Lung microvascular endothelial cell (primary cell): ENCODE measurements at regions not wholly inside any gene's neighbourhood (a gene's known extent, or its start where the extent isn't known, plus 50 kb on each side); places are given as distances from the start of the nearest gene placed in this dataset.
"Not testable (repeated sequence)": the region's sequence is repeated elsewhere in the genome, so short reads cannot be mapped to it uniquely, and the experiment has no call there.

ENCODE experiments used
- DNase-seq, 2 donors: peaks; one replicate each; pipeline versions ENCODE4 v3.0.0 to v3.0.0-alpha.2; 2010; ENCODE audit warnings: low read depth in 2 of 2

DNA sequence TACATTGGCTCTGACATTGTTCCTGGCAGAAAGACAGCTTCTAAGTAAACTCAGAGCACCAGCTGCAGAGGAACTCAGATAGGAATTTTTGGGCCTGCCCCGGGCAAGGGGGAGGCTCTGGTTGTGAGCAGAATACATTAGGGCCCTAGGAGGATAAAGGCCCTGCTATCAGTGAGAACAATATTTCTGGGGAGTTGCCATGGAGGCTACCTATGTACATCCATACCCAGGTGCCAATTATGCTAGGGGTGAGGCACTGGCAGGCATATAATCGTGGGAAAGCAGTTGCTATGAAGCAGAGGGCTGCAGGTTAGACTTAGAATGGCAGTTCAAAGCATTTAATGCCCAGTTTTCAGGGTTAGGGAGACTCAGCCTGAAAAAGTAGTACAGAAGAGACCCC lies 273.5 kb upstream of the EDA2R start:
- DNase-seq: no peak

DNA sequence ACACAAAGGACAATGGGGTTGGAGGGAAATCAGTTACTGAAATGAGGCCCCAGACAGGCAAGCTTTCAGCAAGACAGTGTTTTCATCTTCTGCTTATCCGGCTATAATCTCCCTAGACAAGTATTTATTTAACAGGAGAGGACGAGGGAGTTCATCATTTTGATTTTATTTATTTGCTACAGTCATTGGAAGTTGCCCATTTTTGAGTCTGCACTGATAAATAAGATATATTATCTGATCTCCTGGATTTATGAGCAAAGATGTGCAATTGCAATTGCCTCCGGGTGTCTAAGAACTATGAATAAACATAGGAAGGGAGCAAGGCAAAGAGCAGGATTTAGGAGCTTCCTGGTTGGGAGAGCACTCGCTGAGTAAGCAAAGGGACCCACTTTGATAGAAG lies 263.2 kb upstream of the EDA2R start:
- no peak for DNase-seq

DNA sequence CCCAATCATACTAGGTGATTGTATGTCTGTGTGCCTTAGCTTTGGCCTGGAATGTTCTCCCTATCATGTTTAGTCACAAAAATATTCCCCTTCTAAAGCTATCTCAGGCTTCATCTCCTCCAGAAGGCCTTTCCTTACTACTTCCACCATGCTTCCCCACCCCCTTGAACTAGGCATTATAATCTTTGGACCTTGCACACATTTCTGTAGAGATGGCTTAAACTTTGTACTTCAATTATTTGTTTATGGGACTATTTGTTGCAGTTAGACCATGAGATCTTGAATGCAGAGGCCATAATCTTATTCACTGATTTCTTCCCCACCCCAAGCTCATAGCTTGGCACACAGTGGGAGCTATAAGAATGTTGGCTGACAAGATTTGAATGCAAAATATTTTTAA lies 262.0 kb upstream of the EDA2R start:
- DNase-seq: no peak

GRCh38 chrX:66892004-66892403 lies 253.1 kb upstream of the EDA2R start:
- DNase-seq: no peak

DNA sequence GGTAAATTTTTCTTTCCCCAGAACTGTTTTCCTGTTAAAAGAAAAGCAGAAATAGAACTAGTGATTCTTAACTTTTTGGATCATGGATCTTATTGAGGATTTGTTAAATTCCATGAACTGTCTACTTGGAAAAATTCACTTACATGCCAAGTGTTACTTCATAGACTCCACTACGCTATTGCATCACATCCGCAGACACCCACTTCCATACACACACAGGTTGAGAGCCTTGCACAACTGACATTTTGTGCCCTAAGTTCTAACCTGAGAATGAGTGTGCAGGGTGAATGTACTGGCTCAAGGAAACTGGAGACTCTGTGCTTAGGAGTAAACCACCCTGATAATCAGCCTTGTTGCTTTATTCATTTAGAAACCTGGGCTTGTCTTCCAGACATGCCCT lies 250.5 kb upstream of the EDA2R start:
- no peak for DNase-seq

GRCh38 chrX:66882101-66882500 lies 243.2 kb upstream of the EDA2R start:
- DNase-seq: no peak

- no peak for DNase-seq
Observed at GRCh38 chrX:66876776-66877175, 237.9 kb upstream of the EDA2R start.

GRCh38 chrX:66872771-66873170 lies 233.9 kb upstream of the EDA2R start:
- no peak for DNase-seq

GRCh38 chrX:66863721-66864120 lies 224.8 kb upstream of the EDA2R start:
- no peak for DNase-seq

GRCh38 chrX:66833426-66833825 lies 194.5 kb upstream of the EDA2R start:
- DNase-seq: no peak

DNA sequence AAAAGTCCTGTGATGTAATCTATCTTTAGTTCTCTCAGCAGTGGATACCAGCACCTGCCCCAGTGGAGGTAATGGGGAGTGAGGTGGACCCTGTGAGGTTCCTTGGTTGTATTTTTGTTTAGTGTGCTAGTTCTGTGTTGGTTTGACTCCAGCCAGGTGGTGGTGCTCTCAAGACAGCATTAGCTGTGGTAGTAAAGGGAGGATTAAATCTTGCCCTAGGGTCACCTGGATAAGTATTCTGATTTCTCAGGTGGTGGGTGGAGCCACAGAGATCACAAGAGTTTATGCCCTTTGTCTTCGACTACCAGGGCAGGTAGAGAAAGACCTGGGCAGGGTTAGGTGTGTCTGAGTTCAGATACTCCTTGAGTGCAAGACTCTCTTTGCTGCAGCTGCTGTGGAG lies 176.3 kb upstream of the EDA2R start:
- DNase-seq: no peak

- not testable (repeated sequence) for DNase-seq
Observed at GRCh38 chrX:66794514-66794913, 155.6 kb upstream of the EDA2R start.

DNA sequence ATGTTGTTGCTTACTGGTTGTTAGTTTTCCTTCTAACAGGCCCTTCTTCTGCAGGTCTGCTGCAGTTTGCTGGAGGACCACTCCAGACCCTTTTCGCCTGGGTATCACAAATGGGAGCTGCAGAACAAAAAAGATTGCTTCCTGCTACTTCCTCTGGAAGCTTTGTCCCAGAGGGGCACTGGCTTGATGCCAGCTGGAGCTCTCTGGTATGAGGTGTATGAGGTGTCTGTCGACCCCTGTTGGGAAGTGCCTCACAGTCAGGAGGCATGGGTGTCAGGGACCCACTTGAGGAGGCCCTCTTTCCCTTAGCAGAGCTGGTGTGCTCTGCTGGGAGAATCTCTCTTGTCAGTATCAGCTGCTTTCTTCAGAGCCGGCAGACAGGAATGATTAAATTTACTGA lies 127.4 kb upstream of the EDA2R start:
- DNase-seq: no peak

DNA sequence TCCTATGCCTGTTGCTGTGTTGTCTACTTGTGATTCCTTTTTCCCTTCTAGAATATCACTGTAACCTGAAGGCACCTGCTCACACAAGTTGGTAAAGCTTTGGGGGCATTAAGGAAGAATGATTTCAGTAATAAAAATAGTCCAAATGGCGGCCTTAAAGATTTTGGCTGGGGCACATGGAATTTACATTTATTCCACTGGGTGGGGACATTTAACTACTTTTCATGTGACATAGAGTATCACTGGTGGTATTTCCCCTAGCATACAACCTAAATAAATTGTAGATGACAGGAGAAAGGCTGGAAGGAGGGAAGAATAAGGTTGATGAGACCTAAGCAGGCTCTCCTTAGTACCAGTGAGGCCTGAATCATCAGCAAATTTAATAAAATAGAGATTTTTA lies 121.8 kb upstream of the EDA2R start:
- peak in 1 of 2 donors; percentile 1 for DNase-seq

GRCh38 chrX:66756717-66757116 lies 117.8 kb upstream of the EDA2R start:
- peak in 1 of 2 donors; percentile 0 for DNase-seq

DNA sequence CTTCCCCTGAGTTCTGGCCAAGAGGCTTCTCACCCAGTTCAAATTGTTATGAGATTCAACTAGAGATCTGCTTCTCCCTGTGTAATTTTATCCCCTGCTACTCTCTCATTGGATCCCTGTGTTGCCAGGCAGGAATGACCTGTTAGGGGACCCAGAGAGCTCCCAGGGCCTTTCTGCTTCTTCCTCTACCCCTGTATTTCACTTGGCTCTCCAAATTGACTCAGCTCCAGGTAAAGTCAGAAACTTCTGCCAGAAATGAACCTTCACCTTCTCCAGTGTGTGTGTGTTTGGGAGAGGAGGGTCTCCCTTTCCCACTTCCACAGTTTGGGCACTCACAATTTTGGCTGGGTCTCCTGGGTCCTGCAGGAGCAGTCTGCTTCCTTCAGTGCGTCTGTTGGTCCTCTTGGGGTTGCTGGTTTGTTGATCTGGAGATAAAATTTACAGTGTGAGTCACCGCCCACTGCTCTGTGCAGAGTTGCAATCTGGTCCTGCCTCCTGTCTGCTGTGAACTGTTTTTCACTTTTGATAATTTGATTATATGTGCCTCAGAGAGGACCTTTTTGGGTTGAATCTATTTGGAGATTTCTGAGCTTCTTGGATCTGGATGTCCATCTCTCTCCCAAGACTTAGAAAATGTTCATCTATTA lies 112.4 kb upstream of the EDA2R start:
- DNase-seq: no peak

- DNase-seq: not testable (repeated sequence)
Observed at GRCh38 chrX:66744519-66744918, 105.6 kb upstream of the EDA2R start.

DNA sequence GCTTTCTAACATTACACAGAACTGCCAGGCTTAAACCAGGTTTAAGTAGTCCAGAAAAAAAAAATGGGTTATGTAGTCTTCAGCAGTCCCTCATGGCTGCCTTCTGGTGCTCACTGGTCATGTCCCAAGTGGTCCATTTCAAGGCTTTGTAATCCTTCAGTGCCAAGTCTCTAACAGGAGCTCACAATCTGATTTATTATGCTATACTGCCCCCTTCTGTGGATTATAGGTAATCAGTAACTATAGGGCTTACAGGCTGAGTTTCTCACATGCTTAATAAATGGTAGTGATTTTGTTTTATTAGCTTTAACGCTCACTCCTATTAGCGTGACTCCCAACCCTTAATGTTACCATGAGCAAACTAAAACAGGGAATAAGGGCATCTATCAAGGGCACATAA lies 92.5 kb upstream of the EDA2R start:
- DNase-seq: peak; percentile 31 to 60

GRCh38 chrX:66728818-66729271 lies 90.0 kb upstream of the EDA2R start:
- peak; percentile 56 to 77 for DNase-seq

- DNase-seq: no peak
Observed at GRCh38 chrX:66717926-66718325, 79.0 kb upstream of the EDA2R start.

GRCh38 chrX:66698273-66699204 lies 59.7 kb upstream of the EDA2R start:
- no peak for DNase-seq

GRCh38 chrX:66692512-66692911 lies 53.6 kb upstream of the EDA2R start:
- not testable (repeated sequence) for DNase-seq
